ENCODE measurements at regions not wholly inside any gene's neighbourhood (a gene's known extent, or its start where the extent isn't known, plus 50 kb on each side); places are given as distances from the start of the nearest gene placed in this dataset.

DNA sequence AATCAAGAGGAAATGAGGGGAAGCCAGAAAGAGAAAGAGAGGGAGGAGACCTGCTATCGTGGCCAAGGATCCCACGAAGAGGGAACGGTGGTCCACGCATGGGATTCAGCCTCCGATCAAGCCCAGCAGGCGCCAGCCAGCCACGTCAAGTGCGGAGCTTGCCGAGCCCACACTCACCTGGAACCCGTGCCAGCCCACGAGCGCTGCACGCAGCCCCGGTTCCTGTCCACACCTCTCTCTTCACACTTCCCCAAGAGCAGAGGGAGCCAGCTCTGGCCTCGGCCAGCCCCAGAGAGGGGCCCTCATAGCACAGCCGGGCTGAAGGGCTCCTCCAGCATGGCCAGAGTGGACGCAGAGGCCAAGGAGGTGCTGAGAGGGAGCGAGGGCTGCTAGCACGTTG lies 795.1 kb upstream of the GRIA3 start:
- no peak for TF ChIP-seq TAF1 (IDR thresholded peaks at IDR 0.05; ENCODE audit: low read depth, low read length)
- TF ChIP-seq POLR2A (IDR thresholded peaks at IDR 0.05; ENCODE audit: low read depth, low read length), result no peak
- TF ChIP-seq POU2F2 (IDR thresholded peaks at IDR 0.05; ENCODE audit: low read depth, low read length), result no peak
- no peak for TF ChIP-seq POLR2AphosphoS5 (IDR thresholded peaks at IDR 0.05; ENCODE audit: low read depth, low read length)
